ENCODE measurements at regions not wholly inside any gene's neighbourhood (a gene's known extent, or its start where the extent isn't known, plus 50 kb on each side); places are given as distances from the start of the nearest gene placed in this dataset.
"Not testable (repeated sequence)": the region's sequence is repeated elsewhere in the genome, so short reads cannot be mapped to it uniquely, and the experiment has no call there.

DNA sequence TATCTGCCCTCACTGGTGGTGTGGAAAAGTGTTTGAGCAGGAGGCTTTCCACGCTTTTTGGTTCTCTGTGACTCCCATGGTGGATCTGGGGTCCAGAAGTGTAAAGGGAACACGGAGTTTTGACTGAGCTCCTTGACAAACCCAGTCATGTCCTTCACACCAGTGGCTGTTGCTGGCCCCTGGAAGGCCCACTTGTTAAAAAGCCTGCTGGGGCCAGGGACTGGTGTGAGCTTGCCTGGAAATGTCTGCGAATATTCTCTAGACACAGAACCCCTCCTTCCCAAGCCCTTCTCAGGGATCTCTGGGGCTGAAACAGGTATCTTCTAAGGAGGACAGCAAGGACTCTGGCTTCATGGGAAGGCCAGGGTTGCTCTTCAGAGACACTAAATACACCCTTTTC is 343.0 kb downstream of the TCERG1L start:
- DNase-seq (ENCODE audit: low spot score), result no peak

DNA sequence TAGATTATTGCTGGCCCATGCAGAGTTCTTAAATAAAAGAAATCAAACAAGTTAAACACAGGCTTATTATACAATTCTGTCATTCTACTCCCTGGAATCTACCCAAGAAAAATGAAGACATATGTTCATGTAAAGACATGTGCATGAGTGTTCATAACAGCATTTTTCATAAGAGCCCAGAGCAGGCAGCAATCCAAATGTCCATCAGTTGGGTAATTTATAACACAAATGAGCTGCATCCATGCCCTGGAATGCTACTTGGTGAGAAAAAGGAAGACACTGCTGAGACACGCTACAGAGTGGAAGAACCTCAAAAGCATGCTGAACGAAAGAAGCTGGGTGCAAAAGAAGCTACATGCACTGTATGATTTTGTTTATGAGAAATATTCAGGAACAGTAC is 342.6 kb downstream of the TCERG1L start:
- no peak for DNase-seq (ENCODE audit: low spot score)

DNA sequence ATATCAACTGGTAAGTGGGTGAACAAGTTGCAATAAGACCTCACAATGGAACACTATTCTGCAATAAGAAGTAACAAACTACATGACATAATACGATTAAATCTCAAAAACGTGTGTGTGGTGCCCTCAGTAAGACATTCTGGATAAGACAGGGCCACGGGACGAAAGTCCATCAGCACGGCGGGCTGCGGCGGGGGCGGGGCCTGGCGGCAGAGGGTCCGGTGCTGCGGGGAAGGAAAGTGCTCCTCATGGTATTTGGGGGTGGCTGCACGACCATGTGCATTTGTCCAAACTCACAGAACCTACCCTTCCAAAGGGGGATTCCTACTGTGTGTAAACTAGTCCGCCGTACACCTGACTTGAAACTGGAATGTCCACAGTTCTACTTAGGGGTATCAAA is 341.8 kb downstream of the TCERG1L start:
- DNase-seq (ENCODE audit: low spot score), result no peak

DNA sequence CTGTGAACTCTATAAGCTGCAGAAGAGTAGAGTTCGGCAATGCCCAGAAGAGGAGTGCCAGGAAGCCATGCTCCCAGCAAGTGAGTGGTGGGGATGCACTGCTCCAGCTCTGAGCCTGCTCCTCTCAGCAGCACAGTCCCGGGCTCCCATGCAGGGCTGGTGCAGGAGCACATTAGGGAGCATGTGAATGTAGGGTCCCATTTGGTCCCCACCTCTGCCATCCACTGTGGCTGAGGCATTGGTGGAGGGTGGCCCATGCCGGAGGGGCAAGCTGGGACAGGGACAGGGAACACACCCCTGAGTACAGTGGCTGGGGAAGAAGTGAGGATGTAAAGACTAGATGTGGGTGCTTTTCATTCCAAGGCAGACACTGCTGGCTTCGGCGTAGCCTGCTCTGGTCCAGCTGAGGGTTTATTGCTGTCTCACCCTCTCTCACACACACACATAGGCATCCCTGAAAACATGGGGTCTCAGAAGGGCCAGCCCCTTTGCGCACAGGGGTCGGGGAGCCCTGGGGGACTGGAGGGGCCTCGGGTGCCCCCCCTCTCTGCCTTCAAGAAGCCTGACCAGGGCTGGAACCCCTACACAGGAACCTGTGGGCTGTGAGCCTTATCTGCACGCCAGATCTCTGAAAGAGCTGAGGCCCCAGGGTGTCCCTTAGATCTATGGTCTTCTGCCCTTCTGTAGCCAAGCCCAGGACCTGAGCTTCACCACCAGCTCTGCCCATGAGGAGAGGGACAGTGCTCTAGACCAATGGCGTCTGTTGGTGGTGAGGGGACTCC is 341.0 kb downstream of the TCERG1L start:
- no peak for DNase-seq (ENCODE audit: low spot score)

DNA sequence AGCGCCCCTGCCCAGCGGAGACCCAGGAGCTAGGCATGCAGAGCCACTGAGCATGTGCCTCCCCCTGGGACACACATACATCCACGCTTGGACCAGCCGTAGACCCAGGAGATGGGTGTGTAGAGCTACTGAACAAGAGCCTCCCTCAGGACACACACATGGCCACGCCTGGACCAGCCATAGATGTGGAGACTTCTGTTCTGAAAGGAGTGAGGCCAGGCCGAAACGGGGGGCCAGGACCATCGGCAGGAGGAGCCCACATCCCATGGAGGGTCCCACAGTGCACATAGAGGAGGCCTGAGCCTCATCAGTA is 340.4 kb downstream of the TCERG1L start:
- no peak for DNase-seq (ENCODE audit: low spot score)

DNA sequence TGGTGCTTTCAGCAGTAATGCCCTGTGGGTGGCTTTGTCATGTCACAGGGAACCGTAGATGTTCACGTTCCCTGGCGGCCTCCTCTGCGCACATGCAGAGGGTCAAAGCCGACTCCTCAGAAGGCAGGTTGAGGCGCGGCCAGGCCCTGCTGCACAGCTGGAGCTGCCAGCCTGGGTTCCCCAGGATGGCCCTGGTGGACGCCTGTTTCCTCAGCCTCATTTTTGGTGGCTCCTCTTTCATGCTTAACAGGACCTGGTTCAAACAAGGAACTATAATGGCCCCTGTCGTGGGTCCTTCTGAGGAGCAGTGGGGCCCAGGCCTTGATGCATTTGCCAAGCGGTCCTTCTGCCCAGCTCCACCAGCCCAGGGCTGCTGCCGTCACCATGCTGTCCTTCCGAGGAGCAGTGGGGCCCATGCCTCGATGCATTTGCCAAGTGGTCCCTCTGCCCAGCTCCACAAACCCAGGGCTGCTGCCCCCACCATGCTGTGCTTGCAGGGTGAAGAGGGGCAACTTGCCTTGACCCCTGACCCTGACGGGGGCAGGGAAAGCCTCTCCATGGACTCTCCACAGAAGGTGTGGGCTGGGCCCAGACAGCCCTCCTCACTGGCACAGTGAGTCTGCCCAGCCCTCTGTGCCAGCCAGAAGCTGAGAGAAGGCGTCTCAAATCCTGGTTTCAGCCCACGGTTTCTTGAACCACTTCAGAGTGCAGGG is 338.2 kb downstream of the TCERG1L start:
- DNase-seq (ENCODE audit: low spot score), result no peak

DNA sequence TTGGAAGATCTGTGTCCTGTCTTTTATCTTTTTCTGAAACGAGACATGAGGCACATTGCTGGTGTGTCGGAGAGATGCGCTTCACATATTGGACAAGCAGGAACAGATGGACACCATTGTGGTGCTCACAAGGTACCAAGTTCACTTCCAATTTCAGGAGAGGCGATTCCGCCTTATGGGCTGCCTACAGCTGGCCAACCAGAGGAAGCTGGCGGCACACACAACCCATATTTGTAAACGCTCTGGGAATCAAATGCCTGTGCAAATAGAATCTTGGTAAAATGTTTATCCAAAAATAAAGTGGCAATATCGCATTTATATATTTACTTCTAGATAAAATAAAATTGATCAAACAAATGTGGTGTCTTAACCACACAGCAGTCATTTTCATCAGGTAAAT is 337.4 kb downstream of the TCERG1L start:
- no peak for DNase-seq (ENCODE audit: low spot score)

DNA sequence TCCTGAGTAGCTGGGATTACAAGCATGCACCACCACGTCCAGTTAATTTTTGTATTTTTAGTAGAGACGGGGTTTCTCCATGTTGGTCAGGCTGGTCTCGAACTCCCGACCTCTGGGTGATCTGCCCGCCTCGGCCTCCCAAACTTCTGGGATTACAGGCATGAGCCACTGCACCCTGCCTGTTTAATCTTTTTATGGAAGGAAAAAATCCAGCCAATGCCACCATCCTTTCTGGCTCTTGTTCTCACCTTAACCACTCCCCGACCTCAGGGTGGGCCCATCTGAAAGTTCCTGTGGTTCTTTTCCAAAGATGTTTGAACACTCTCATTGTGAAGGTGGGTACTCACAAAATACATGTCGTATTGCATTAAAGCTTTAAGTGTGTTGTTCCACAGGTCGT is 336.2 kb downstream of the TCERG1L start:
- DNase-seq (ENCODE audit: low spot score), result not testable (repeated sequence)

DNA sequence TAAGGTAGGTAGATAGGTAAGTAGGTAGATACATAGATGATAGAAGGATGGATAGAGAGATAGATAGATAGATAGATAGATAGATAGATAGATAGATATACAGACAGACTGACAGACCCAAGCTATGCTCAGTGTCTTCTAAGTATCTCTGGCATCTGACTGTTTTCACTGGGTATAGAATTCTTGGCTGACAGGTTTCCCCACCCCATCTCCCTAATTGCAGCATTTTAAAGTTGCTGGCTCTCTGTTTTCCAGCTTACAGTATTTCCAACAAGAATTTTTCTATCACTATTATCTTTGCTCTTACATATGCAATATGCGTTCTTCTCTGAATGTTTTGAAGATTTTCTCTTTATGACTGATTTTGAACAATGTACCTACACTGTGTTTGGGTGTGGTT is 328.7 kb downstream of the TCERG1L start:
- no peak for DNase-seq (ENCODE audit: low spot score)

DNA sequence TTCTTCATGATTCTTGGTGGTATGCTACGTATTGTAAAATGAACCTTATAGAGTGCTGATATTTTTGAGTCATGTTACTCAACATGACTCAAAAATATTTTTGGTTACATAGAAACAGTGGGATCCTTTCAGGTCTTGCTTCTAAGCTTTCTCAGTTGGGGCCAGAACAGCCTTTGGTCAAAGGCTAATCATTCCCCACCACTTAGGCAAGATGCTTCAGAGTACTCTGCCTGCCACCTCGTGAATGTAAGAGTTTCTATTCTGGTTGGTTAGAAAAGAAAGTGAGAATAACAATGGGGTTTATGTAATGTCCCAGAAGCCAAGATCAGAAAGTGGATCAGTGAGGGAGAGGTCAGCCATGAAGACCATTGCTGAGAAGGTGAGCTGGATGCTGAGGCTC is 327.8 kb downstream of the TCERG1L start:
- DNase-seq (ENCODE audit: low spot score), result no peak

DNA sequence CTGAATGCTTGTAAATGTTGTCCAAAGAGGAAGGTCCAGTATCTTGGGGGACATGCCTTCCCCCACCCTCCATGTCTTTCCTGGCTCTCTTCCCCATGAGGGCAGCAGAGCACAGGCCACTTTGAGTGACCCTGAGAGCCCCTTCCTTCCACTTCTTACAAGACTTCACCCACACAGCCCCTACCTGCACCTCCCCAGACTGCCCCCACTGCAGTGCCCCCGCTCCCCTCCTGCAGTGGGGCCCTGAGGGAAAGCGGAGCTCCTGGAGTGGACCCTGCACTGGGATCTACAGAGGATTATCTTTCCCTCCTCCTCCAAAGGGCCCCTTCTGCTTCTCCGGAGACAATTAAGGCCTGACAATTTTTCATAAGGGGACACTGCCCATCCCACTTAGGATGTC is 326.8 kb downstream of the TCERG1L start:
- DNase-seq (ENCODE audit: low spot score), result no peak

DNA sequence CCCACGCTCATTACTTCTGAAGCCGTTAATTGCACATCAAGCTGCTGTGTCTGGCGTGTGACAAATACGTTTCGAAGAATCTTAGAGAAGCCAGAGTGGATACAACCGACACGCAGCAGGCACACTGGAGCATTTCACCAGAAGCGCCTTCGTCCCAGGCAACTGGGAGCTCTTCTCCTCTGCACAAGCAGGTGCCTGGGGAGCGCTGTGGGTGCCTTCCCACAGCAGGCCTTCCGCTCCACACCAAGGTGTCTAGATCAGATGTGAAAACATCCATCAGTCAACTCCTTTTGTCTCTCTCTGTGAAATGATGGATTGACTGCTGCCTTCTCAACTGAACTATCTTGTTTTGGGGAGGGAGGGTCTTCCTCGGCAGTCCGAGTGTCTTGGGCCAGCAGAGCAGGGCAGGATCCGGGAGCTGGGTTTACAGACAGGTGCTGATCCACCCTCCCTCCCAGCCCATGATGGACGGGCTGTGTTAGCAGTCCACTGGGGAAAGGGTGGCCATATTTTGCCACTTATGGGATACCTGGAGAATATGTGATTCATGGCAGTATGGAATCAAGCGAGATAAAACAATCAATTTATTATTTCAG is 326.3 kb downstream of the TCERG1L start:
- no peak for DNase-seq (ENCODE audit: low spot score)

DNA sequence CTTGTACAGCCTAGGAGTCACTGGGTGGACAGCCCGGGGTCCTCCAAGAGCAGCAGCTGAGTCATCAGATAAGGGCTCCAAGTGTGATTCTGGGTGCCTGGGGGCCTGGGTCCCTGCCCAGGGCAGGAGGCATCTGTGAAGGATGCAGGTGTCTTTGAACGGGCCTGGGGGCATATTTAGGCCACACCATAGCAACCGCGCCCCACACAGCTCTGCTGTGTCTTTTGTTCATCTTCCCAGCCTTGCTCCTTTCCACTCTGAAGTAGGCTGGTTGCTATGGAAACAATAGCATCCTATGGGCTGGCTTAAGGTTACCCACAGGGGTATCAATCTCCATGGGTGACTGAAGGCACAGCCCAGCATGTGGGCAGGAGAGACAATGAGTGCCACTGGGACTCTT is 324.7 kb downstream of the TCERG1L start:
- no peak for DNase-seq (ENCODE audit: low spot score)

DNA sequence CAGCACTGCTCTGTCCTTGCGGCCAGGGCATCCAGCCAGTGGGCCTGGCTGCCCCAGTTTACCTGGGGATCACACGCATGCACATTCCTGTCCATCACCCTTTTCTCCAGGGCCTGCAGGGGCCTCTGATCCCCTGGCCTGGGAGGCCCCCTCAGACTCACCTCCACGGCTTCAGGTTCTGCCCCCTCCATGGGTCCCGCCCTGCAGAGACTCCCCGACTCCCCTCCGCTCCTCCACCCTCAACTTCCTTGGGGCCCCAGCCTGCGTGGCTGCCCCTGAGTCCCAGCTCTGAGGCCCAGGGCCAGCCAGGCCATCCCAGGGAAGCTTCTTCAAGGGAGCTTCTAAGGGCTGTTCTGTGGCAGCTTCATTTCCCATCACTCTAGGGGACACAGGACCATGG is 324.1 kb downstream of the TCERG1L start:
- no peak for DNase-seq (ENCODE audit: low spot score)

DNA sequence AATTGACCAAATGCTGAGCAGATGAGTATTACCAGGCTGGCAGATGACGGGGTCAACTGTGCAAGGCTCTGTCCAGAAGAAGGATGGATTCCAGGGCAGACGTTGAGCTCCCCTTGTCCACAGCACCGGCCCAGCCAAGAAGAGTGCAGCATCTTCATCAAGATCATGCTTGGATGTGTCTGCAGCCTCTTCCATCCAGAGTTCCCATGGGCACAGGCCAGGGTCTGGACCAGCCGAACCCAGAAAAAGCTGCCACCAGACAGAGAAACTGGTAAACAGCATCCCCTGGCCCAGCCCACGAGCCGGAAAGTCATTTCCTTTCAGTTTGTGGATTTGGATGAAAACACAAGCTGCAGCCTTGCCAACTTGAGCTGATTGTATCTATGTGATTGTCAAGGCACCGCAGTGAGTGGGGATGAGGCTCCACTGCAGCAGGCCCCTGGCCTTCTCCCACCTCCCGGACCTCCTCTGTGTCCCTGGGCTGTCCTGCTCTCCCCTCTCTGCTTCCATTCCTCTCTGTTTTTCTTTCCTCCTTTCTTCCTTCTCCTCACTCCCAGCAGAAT is 321.8 kb downstream of the TCERG1L start:
- no peak for DNase-seq (ENCODE audit: low spot score)

DNA sequence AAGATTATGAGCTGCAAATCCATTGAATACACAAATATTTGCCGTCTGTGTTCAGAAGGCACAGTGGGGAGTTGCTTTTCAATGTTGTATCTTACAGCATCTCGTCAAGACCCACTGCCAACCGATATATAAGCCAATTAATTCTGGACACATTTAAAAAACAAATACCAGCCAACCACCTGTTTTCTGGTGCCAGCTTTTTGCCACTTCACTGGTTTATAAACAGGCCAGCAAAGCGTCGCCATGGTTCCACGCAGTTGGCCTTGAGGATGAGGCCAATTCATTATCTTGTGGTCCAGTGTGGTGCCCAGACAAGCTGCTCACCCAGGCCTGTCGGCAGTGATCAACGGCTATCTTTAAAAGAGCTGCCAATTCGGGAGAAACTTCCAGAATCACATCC is 321.0 kb downstream of the TCERG1L start:
- no peak for DNase-seq (ENCODE audit: low spot score)

DNA sequence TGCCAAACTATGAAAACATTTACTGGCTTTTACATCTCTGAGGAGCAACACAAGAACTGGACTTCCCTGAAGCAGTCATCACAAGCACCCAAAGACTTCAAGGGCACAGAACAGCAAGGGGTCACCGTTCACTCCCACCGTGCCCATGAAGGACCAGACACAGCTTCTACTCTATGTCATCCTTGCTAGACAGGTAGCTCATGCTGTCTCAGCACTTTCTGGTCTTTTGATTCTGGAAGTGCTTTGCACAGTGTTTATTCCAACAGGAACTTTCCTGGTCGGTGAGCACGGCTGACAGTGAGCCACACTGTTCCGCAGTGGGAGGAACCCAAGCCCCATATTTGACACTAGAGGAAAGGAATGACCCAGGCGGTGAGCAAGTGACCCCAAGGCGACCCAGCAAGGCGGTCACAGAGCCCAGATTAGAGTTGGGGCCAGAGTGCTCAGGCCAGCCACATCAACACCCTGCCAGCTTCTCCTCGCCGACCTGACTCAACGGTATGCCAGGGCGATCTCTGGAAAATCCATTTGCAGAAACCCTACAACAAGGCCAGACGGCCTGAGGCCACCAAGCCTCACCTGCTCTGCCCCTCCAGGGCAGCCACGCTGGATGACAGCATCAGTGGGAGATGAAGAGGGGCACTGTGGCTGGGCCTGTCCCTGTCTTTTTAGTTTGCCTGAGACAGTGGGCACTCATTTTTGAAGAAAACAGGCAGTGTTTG is 318.6 kb downstream of the TCERG1L start:
- DNase-seq (ENCODE audit: low spot score), result no peak

DNA sequence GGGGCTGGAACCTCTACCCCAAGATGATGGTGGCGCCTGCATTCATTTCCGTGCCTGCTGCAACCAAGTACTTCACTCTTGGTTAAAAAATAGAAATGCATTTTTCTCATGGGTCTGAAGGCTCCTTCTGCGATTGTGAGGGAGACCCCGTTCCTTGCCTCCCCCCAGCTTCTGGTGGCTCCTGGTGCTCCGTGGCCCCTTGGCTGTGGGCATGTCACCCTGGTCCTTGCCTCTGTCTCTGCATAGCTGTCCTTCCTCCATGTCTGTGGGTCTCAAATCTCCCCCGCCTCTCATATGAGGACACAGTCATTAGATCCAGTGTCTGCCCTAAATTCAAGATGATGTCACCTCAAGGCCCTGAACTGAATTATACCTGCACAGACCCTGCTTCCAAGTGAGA is 317.9 kb downstream of the TCERG1L start:
- DNase-seq (ENCODE audit: low spot score), result no peak

DNA sequence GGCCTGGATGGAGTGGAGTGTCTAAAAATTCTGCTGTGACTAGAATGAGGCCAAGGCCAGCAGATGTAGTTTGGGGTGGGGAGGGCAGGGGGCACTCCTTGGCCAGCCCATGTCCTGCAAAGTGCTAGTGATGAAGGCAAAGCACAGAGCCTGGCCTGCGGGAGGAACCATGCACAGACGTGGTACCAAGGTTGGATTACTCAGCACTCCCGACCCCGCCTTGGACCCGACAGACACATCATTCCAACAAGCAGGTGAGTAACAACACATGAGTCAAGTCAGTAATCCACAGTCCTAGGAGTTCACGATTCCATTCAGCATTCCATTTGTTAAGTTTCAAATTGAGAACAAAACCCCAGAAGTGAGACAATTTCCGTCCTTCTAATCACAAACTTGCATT is 317.3 kb downstream of the TCERG1L start:
- DNase-seq (ENCODE audit: low spot score), result no peak

DNA sequence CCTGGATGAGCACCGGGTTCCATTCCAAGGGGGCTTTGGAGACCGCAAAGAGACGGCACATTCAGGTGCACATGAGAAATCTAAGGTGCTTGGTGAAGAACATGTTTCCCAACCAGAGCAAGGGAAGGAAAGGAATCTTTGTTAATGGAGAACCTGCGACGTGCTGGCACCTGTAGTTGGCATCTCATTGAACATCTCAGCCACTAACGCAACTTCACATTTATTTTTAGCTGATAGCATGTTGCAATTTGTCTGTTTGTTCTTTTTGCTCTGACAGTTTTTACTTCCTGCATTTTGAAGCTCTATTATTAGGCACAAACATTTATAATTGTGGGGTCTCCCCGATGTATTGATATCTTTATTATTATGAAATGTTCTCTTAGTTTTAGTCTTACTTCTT is 316.7 kb downstream of the TCERG1L start:
- no peak for DNase-seq (ENCODE audit: low spot score)

DNA sequence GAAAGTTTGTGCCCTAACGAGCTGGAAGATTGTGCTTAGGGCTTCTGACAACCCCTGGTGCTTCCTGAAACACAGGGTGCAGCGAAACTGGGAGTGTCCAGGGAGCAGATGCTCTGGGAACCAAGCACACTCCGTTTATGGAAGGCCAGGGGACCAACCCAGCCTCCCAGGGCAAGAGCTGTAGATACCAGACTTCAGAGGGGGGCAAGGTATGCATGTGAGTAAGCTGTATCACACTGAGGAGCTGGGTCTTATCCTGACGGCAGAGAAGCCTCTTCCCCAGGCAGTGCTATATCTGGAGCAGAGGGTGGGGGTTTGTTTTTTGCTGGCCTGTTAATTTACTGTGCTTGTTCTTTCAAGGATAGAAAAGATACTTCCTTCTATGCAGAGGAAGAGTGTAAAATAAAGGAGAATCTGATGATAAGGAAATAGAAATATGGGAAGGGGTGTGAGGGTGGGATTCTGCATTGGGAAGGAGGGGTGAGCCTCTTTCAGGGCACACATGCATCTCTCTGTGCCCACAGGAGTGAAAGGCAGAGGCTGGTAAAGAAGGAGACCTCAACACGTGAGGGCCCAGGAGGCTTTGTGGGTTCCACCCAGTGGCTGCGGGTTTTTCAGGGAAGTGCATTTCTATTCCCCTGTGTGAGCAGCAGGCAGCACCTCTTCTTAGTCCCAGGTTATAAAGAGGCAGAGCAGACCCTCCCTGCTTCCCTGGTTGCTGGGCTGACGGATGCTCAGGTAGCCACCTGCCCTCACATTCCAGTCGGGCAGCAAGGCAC is 314.1 kb downstream of the TCERG1L start:
- DNase-seq (ENCODE audit: low spot score), result no peak

DNA sequence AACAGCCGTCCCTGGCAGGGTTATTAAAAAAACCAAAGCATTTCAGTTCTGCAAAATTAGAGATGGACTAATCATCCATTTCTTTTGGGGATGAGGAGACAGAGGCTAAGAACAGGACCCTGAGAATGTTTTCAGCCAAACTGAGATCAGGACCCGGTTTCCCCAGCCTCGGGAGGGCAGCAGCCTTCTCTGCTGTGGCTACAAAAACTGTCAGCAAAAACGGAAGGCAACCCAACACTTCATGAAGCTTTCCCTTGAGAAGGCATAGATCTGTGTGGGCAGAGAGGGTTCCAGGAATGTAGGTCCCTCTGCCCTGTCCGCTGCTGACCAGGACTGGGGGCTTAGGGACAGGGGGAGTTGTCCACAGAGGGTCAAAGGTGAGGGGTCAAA is 313.5 kb downstream of the TCERG1L start:
- DNase-seq (ENCODE audit: low spot score), result no peak

All from ecto neural progenitor cell (in vitro differentiated cells).